Liver (tissue), 8 donors: ENCODE measurements at regions not wholly inside any gene's neighbourhood (a gene's known extent, or its start where the extent isn't known, plus 50 kb on each side); places are given as distances from the start of the nearest gene placed in this dataset.

Source experiments
- DNase-seq: peaks from one replicate; pipeline ENCODE4 v3.0.0-alpha.2; 2017; ENCODE audit warnings: low spot score
- H3K27ac ChIP-seq, 2 donors: one replicate each; pipeline ENCODE4 v1.7.0; 2013; ENCODE audit warnings: inconsistent platforms in 2 of 2, low read length in 2 of 2, control low read depth in 1 of 2, low read depth in 1 of 2, mild to moderate bottlenecking in 1 of 2
- H3K27me3 ChIP-seq, 4 donors: one replicate each; pipeline versions ENCODE4 v1.6.1 to v1.7.0; 2013; ENCODE audit warnings: low read length in 3 of 4, inconsistent platforms in 1 of 4, mild to moderate bottlenecking in 1 of 4, moderate library complexity in 1 of 4; ENCODE audit not compliant: control insufficient read depth in 4 of 4, insufficient read depth in 4 of 4
- H3K36me3 ChIP-seq, 4 donors: one replicate each; pipeline versions ENCODE4 v1.6.1 to v1.7.0; 2013; ENCODE audit warnings: low read length in 3 of 4, mild to moderate bottlenecking in 3 of 4, low read depth in 1 of 4, moderate library complexity in 1 of 4; ENCODE audit not compliant: control insufficient read depth in 4 of 4, insufficient read depth in 3 of 4
- H3K4me1 ChIP-seq, 4 donors: one replicate each; pipeline versions ENCODE4 v1.6.1 to v1.7.0; 2013; ENCODE audit warnings: low read length in 3 of 4, mild to moderate bottlenecking in 3 of 4, moderate library complexity in 1 of 4; ENCODE audit not compliant: control insufficient read depth in 4 of 4, insufficient read depth in 4 of 4
- H3K4me3 ChIP-seq, 3 donors: one replicate each; pipeline versions ENCODE4 v1.6.1 to v1.7.0; 2013; ENCODE audit warnings: low read length in 3 of 3, control low read depth in 1 of 3, low read depth in 1 of 3, mild to moderate bottlenecking in 1 of 3
- H3K9ac ChIP-seq, 2 donors: one replicate each; pipeline ENCODE4 v1.7.0; 2013; ENCODE audit warnings: low read length in 2 of 2, mild to moderate bottlenecking in 2 of 2, moderate library complexity in 2 of 2, control low read depth in 1 of 2, low read depth in 1 of 2
- H3K9me3 ChIP-seq, 4 donors: one replicate each; pipeline versions ENCODE4 v1.6.1 to v1.7.0; 2013; ENCODE audit warnings: low read length in 3 of 4; ENCODE audit not compliant: control insufficient read depth in 4 of 4
- ATF3 ChIP-seq: IDR thresholded peaks from 2 replicates; pipeline ENCODE4 v1.6.1; 2016; ENCODE audit warnings: antibody characterized with exemption
- CTCF ChIP-seq: fragments of 150-350 bp; IDR thresholded peaks from 2 replicates; pipeline ENCODE4 v1.5.1; 2017; ENCODE audit warnings: improper control_type of control experiment, low read depth, low read length; ENCODE audit not compliant: missing input control
- FOXA1 ChIP-seq: IDR thresholded peaks from 2 replicates; pipeline ENCODE4 v1.6.1; 2016; ENCODE audit warnings: antibody characterized with exemption
- GABPA ChIP-seq, 2 donors: IDR thresholded peaks in 1 of 2; conservative IDR thresholded peaks in 1 of 2; 2 replicates each; pipeline ENCODE4 v1.6.1; 2016; ENCODE audit warnings: antibody characterized with exemption in 2 of 2, mild to moderate bottlenecking in 1 of 2, moderate library complexity in 1 of 2
- HNF4A ChIP-seq, 2 donors: conservative IDR thresholded peaks; 2 replicates each; pipeline ENCODE4 v1.6.1; 2016; ENCODE audit warnings: antibody characterized with exemption in 2 of 2, mild to moderate bottlenecking in 2 of 2
- HNF4G ChIP-seq: IDR thresholded peaks from 2 replicates; pipeline ENCODE4 v1.6.1; 2016; ENCODE audit warnings: antibody characterized with exemption
- RAD21 ChIP-seq, 2 donors: IDR thresholded peaks; 2 replicates each; pipeline ENCODE4 v1.6.1; 2016; ENCODE audit warnings: antibody characterized with exemption in 2 of 2, mild to moderate bottlenecking in 2 of 2
- SP1 ChIP-seq: IDR thresholded peaks from 2 replicates; pipeline ENCODE4 v1.6.1; 2018; ENCODE audit warnings: antibody characterized with exemption, mild to moderate bottlenecking
- TAF1 ChIP-seq: conservative IDR thresholded peaks from 2 replicates; pipeline ENCODE4 v1.6.1; 2016; ENCODE audit warnings: antibody characterized with exemption, mild to moderate bottlenecking
- YY1 ChIP-seq: IDR thresholded peaks from 2 replicates; pipeline ENCODE4 v1.6.1; 2016; ENCODE audit warnings: antibody characterized with exemption, mild to moderate bottlenecking
- WGBS: extraction: QIAGEN DNeasy Blood & Tissue Kit; methylation state at CpG from one replicate; pipeline ENCODE4 v1.1.7; 2013; 5-methylcytosine and 5-hydroxymethylcytosine counted together
- donor health status: healthy.
- donor health status: healthy.
- donor health status: healthy.
- donor health status: healthy.
- donor health status: healthy.

- no peak for TF ChIP-seq HNF4A (conservative IDR thresholded peaks at IDR 0.05)
- Histone ChIP-seq H3K27me3 (no peaks in the 10 kb centered on the region), H3K4me3 (no peak overlapping the region), H3K9ac (no peak overlapping the region), H3K27ac (no peak overlapping the region), H3K4me1 (no peaks in the 10 kb centered on the region), H3K36me3 (no peaks in the 10 kb centered on the region), H3K9me3 (no peaks in the 10 kb centered on the region)
- DNase-seq, result no peak
- WGBS, result 84% methylated on average over 11 of the region's 11 CpGs
These were observed 446.3 kb downstream of the SOX6 start for GRCh38 chr11:15909937-15910598.

- WGBS, result 96% methylated on average over 7 of the region's 7 CpGs
- H3K4me1 ChIP-seq, result no peaks in the 10 kb centered on the region
- no peaks in the 10 kb centered on the region for H3K27me3 ChIP-seq
- no peak for TF ChIP-seq GABPA (IDR thresholded peaks at IDR 0.05 in 1 of 2, conservative IDR thresholded peaks at IDR 0.05 in 1 of 2)
- no peak for TF ChIP-seq HNF4G
- TF ChIP-seq YY1, result no peak
- TF ChIP-seq SP1, result no peak
- TF ChIP-seq RAD21 (IDR thresholded peaks at IDR 0.05), result no peak
- no peak overlapping the region for H3K4me3 ChIP-seq
- no peaks in the 10 kb centered on the region for H3K9me3 ChIP-seq
- DNase-seq, result no peak
- H3K9ac ChIP-seq, result no peak overlapping the region
- no peaks in the 10 kb centered on the region for H3K36me3 ChIP-seq
- no peak overlapping the region for H3K27ac ChIP-seq
These were observed 445.6 kb downstream of the SOX6 start for GRCh38 chr11:15910761-15911160.

GRCh38 chr11:15911377-15912044, 444.8 kb downstream of the SOX6 start:
- DNase-seq, result no peak
- no peak overlapping the region for H3K9ac ChIP-seq
- no peaks in the 10 kb centered on the region for H3K27me3 ChIP-seq
- 70% methylated on average over 6 of the region's 6 CpGs for WGBS
- no peaks in the 10 kb centered on the region for H3K36me3 ChIP-seq
- no peaks in the 10 kb centered on the region for H3K4me1 ChIP-seq
- H3K27ac ChIP-seq, result no peak overlapping the region
- no peaks in the 10 kb centered on the region for H3K9me3 ChIP-seq
- no peak for TF ChIP-seq CTCF
- no peak for TF ChIP-seq FOXA1
- no peak overlapping the region for H3K4me3 ChIP-seq

- H3K36me3 ChIP-seq, result no peaks in the 10 kb centered on the region
- H3K9me3 ChIP-seq, result no peaks in the 10 kb centered on the region
- H3K27ac ChIP-seq, result no peak overlapping the region
- H3K27me3 ChIP-seq, result no peaks in the 10 kb centered on the region
- no peak for DNase-seq
- no peaks in the 10 kb centered on the region for H3K4me1 ChIP-seq
- no peak overlapping the region for H3K9ac ChIP-seq
- 97% methylated on average over 2 of the region's 2 CpGs for WGBS
- TF ChIP-seq TAF1 (no peak), GABPA (IDR thresholded peaks at IDR 0.05 in 1 of 2, conservative IDR thresholded peaks at IDR 0.05 in 1 of 2) (no peak), ATF3 (no peak), FOXA1 (no peak), YY1 (no peak), HNF4G (no peak)
- no peak overlapping the region for H3K4me3 ChIP-seq
These were observed 444.1 kb downstream of the SOX6 start for GRCh38 chr11:15912291-15912690.
